ENCODE measurements at regions not wholly inside any gene's neighbourhood (a gene's known extent, or its start where the extent isn't known, plus 50 kb on each side); places are given as distances from the start of the nearest gene placed in this dataset.

DNA sequence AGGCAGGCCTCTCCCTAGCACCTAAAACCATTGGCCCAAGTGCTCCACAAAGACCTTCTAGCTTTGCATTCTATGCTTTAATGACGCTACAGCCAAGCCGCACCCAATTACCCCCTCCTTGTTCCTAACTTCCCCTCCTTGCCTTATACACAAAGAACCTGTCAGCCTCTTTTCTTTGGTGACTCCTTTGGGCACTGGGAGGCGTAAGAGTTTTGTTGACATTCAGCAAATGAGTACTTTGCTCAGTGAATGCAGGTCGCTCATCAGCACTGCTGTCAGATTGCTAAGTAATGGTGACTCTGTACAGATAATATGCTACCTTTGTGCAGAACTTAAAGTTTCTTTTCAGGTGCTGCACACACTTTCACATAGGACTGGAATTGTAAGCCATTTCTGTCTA, 187.6 kb upstream of the FAM78B start:
- H3K27me3 ChIP-seq (ENCODE audit: control insufficient read depth, insufficient read depth, low read length) = no peaks in the 10 kb centered on the region
- DNase-seq (ENCODE audit: low read depth) = no peak
- TF ChIP-seq, protein P1, sequence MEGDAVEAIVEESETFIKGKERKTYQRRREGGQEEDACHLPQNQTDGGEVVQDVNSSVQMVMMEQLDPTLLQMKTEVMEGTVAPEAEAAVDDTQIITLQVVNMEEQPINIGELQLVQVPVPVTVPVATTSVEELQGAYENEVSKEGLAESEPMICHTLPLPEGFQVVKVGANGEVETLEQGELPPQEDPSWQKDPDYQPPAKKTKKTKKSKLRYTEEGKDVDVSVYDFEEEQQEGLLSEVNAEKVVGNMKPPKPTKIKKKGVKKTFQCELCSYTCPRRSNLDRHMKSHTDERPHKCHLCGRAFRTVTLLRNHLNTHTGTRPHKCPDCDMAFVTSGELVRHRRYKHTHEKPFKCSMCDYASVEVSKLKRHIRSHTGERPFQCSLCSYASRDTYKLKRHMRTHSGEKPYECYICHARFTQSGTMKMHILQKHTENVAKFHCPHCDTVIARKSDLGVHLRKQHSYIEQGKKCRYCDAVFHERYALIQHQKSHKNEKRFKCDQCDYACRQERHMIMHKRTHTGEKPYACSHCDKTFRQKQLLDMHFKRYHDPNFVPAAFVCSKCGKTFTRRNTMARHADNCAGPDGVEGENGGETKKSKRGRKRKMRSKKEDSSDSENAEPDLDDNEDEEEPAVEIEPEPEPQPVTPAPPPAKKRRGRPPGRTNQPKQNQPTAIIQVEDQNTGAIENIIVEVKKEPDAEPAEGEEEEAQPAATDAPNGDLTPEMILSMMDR (IDR thresholded peaks at IDR 0.05; ENCODE audit: insufficient read depth, low read length, poor library complexity, severe bottlenecking) = no peak
- no peak overlapping the region for H3K4me3 ChIP-seq (ENCODE audit: low read depth, low read length)
- H3K36me3 ChIP-seq (ENCODE audit: control insufficient read depth, insufficient read depth, low read length) = no peaks in the 10 kb centered on the region

DNA sequence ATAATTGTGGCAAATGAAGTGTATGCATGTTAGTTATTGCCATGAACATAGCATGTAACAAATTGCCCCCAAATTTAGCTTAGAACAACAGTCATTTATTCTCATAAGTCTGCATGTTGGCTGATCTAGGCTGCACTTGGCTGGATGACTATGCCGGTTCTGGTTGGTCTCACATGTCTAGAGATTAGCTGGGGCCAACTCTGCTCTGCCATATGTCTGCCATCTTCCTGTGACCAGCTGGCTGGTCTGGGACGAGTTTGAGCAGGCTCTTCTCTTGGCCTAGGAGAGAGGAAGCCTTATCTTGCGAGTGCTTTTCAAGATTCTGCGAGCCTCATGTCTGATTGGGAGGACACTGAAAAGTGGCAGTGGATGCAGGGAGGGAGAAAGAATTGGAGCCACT, 198.3 kb upstream of the FAM78B start:
- Histone ChIP-seq H3K36me3 (ENCODE audit: control insufficient read depth, insufficient read depth, low read length) (no peaks in the 10 kb centered on the region), H3K27me3 (ENCODE audit: control insufficient read depth, insufficient read depth, low read length) (no peaks in the 10 kb centered on the region), H3K4me3 (ENCODE audit: low read depth, low read length) (no peak overlapping the region)
- no peak for DNase-seq (ENCODE audit: low read depth)
- TF ChIP-seq, protein P1 (IDR thresholded peaks at IDR 0.05; ENCODE audit: insufficient read depth, low read length, poor library complexity, severe bottlenecking) = no peak

DNA sequence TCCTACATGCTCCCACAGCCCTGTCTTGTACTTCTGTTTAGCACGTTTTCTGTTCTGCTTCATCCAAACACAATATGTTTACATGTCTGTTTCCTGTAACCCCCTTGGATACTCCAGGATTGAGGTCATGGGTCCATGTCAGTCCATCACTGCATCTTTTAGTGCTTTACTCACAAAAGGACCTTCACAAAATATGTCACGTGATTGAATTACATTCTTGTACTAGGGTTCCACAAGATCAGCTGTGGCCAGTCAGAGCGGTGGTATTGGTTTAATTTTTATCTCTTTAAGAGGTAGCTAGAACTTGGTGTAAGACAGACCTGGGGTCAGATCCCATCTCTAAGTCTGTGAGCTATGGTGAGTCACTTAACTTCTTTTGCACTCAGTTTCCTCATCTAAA, 201.2 kb upstream of the FAM78B start:
- TF ChIP-seq, protein P1 (IDR thresholded peaks at IDR 0.05; ENCODE audit: insufficient read depth, low read length, poor library complexity, severe bottlenecking) = no peak
- H3K4me3 ChIP-seq (ENCODE audit: low read depth, low read length) = no peak overlapping the region
- DNase-seq (ENCODE audit: low read depth) = no peak
- no peaks in the 10 kb centered on the region for H3K36me3 ChIP-seq (ENCODE audit: control insufficient read depth, insufficient read depth, low read length)
- no peaks in the 10 kb centered on the region for H3K27me3 ChIP-seq (ENCODE audit: control insufficient read depth, insufficient read depth, low read length)

DNA sequence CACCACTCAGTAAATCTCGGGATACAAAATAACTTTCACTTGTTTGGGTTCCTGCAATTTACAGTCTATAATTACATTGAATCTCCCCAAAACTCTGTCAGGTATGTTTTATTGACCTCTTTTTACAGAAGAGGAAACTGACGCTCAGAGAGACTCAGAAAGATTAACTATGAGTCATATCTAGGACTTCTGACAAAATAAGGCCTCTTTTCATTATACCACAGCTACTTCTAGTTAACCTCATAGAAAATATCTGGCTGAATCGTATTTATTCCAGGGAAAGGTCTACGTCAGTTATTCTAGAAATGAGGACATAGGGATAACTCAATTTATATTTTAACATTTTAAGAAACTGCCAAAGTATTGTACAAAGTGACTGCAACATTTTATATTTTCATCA, 211.1 kb upstream of the FAM78B start:
- Histone ChIP-seq H3K4me3 (ENCODE audit: low read depth, low read length) (no peak overlapping the region), H3K27me3 (ENCODE audit: control insufficient read depth, insufficient read depth, low read length) (no peaks in the 10 kb centered on the region), H3K36me3 (ENCODE audit: control insufficient read depth, insufficient read depth, low read length) (no peaks in the 10 kb centered on the region)
- TF ChIP-seq, protein P1 (IDR thresholded peaks at IDR 0.05; ENCODE audit: insufficient read depth, low read length, poor library complexity, severe bottlenecking) = no peak
- no peak for DNase-seq (ENCODE audit: low read depth)

DNA sequence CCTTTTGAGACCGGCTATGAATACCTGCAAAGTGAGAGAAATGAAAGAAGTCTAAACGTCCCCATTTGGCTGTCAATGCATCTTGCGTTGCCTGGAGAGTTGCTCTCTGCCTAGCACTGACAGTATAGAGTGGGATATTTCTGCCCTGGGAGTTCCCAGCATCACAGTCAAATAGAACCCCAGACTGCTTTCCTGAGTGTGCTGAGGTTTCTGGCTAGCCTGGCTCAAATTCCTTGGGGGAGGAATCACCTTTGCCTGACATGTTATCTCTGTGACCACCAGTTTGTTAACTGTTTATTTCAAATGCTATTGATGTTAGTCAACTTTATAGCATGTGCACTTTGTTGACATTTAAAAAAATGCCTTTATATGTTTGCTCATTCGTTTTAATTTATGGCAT, 212.0 kb upstream of the FAM78B start:
- Histone ChIP-seq H3K27me3 (ENCODE audit: control insufficient read depth, insufficient read depth, low read length) (no peaks in the 10 kb centered on the region), H3K36me3 (ENCODE audit: control insufficient read depth, insufficient read depth, low read length) (no peaks in the 10 kb centered on the region), H3K4me3 (ENCODE audit: low read depth, low read length) (no peak overlapping the region)
- DNase-seq (ENCODE audit: low read depth) = no peak
- TF ChIP-seq, protein P1 (IDR thresholded peaks at IDR 0.05; ENCODE audit: insufficient read depth, low read length, poor library complexity, severe bottlenecking) = no peak

DNA sequence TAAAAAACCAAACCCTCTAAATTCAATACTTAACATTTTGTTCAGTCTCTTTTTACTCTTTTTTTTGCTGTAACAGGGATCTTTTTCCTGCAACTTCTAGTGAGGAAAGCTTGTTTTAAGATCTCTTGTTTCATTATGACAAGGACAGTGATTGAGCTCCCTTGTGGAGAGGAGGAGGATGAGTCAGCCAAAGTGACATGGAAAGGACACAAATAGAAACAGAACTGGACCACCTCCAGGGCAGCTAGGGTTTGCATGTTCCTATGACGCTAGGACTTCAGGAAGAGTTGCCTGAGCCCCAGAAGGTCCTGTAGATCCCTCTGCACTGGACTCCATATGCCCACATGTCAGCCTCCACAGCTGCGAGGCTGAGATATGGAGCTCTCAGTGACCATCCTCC, 212.6 kb upstream of the FAM78B start:
- Histone ChIP-seq H3K4me3 (ENCODE audit: low read depth, low read length) (no peak overlapping the region), H3K27me3 (ENCODE audit: control insufficient read depth, insufficient read depth, low read length) (no peaks in the 10 kb centered on the region), H3K36me3 (ENCODE audit: control insufficient read depth, insufficient read depth, low read length) (no peaks in the 10 kb centered on the region)
- no peak for DNase-seq (ENCODE audit: low read depth)
- TF ChIP-seq, protein P1 (IDR thresholded peaks at IDR 0.05; ENCODE audit: insufficient read depth, low read length, poor library complexity, severe bottlenecking) = no peak
